ENCODE measurements at regions not wholly inside any gene's neighbourhood (a gene's known extent, or its start where the extent isn't known, plus 50 kb on each side); places are given as distances from the start of the nearest gene placed in this dataset.
A peak's percentile ranks its signal among the peaks of the same experiment; 100 is the strongest.
"Not testable (repeated sequence)": the region's sequence is repeated elsewhere in the genome, so short reads cannot be mapped to it uniquely, and the experiment has no call there.

DNA sequence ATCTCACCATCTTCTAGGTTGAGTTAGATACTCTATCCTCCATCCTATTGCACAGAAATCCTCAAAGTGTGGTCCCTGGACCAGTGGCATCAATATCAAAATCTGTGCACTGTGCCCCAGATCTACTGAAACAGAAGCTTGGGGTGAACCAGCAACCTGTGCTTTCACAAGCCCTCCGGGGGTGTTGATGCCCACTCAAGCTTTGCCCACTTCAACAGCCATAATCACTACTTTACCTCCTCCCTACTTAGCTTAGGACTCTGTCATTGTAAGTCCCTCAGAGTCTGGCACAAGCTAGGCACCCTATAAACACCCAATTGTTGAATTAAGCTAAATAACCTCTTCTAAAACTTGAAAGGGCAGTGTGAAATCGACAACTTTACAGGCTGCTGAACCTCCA lies 144.2 kb upstream of the SOD1 start:
- H3K27me3 ChIP-seq (ENCODE audit: insufficient read depth, low read depth, low read length) = no peaks in the 10 kb centered on the region
- no peaks in the 10 kb centered on the region for H3K79me2 ChIP-seq (replicated peaks; ENCODE audit: insufficient read depth, low read length)
- H3K9me2 ChIP-seq (ENCODE audit: insufficient read depth, low read length) = no peaks in the 10 kb centered on the region
- no peaks in the 10 kb centered on the region for H3F3A ChIP-seq (ENCODE audit: insufficient read depth, low read length, poor library complexity, severe bottlenecking)
- H3K9me3 ChIP-seq (ENCODE audit: low read length) = no peaks in the 10 kb centered on the region
- H4K20me1 ChIP-seq (ENCODE audit: insufficient read depth) = no peaks in the 10 kb centered on the region
- H3K36me3 ChIP-seq (ENCODE audit: insufficient read depth, low read length) = no peaks in the 10 kb centered on the region
- H3K27ac ChIP-seq (ENCODE audit: low read length) = no peak overlapping the region
- TF ChIP-seq RAD21 (conservative IDR thresholded peaks at IDR 0.05) (no peak), EP300 (conservative IDR thresholded peaks at IDR 0.05; ENCODE audit: poor library complexity, severe bottlenecking) (no peak), TAF1 (IDR thresholded peaks at IDR 0.05; ENCODE audit: low read depth) (no peak), POLR2AphosphoS5 (IDR thresholded peaks at IDR 0.05) (no peak), SMC3 (conservative IDR thresholded peaks at IDR 0.05; ENCODE audit: poor library complexity) (no peak), MXI1 (conservative IDR thresholded peaks at IDR 0.05; ENCODE audit: poor library complexity, severe bottlenecking) (no peak), CTCF (IDR thresholded peaks at IDR 0.05; ENCODE audit: poor library complexity, severe bottlenecking) (no peak), EZH2 (IDR thresholded peaks at IDR 0.05; ENCODE audit: borderline replicate concordance, insufficient read depth, low read length, poor library complexity, severe bottlenecking) (no peak), REST (IDR thresholded peaks at IDR 0.05; ENCODE audit: borderline replicate concordance) (no peak)
- no peak overlapping the region for H3K9ac ChIP-seq (ENCODE audit: low read length)
- no peak overlapping the region for H3K4me2 ChIP-seq (ENCODE audit: low read length)
- no peak overlapping the region for H3K4me3 ChIP-seq (ENCODE audit: low read length)
- no peak overlapping the region for H2AFZ ChIP-seq (ENCODE audit: low read depth, low read length)

- TF ChIP-seq SMC3 (conservative IDR thresholded peaks at IDR 0.05; ENCODE audit: poor library complexity) = peak; percentile 20
- TF ChIP-seq CTCF (IDR thresholded peaks at IDR 0.05; ENCODE audit: poor library complexity, severe bottlenecking) = peak; percentile 32
- no peak for TF ChIP-seq POLR2AphosphoS5 (IDR thresholded peaks at IDR 0.05)
- TF ChIP-seq TAF1 (IDR thresholded peaks at IDR 0.05; ENCODE audit: low read depth) = no peak
- TF ChIP-seq REST (IDR thresholded peaks at IDR 0.05; ENCODE audit: borderline replicate concordance) = no peak
- TF ChIP-seq EP300 (conservative IDR thresholded peaks at IDR 0.05; ENCODE audit: poor library complexity, severe bottlenecking) = no peak
- no peak for TF ChIP-seq EZH2 (IDR thresholded peaks at IDR 0.05; ENCODE audit: borderline replicate concordance, insufficient read depth, low read length, poor library complexity, severe bottlenecking)
- TF ChIP-seq RAD21 (conservative IDR thresholded peaks at IDR 0.05) = peak; percentile 21
- TF ChIP-seq MXI1 (conservative IDR thresholded peaks at IDR 0.05; ENCODE audit: poor library complexity, severe bottlenecking) = no peak
- Histone ChIP-seq H3K27ac (ENCODE audit: low read length) (no peak overlapping the region), H3K9me2 (ENCODE audit: insufficient read depth, low read length) (no peaks in the 10 kb centered on the region), H4K20me1 (ENCODE audit: insufficient read depth) (no peaks in the 10 kb centered on the region), H3K9ac (ENCODE audit: low read length) (no peak overlapping the region), H3K27me3 (ENCODE audit: insufficient read depth, low read depth, low read length) (no peaks in the 10 kb centered on the region), H2AFZ (ENCODE audit: low read depth, low read length) (no peak overlapping the region), H3K4me2 (ENCODE audit: low read length) (no peak overlapping the region), H3K4me3 (ENCODE audit: low read length) (no peak overlapping the region), H3K9me3 (ENCODE audit: low read length) (no peaks in the 10 kb centered on the region), H3K79me2 (replicated peaks; ENCODE audit: insufficient read depth, low read length) (no peaks in the 10 kb centered on the region), H3K36me3 (ENCODE audit: insufficient read depth, low read length) (no peaks in the 10 kb centered on the region), H3F3A (ENCODE audit: insufficient read depth, low read length, poor library complexity, severe bottlenecking) (no peaks in the 10 kb centered on the region)
These were observed 144.9 kb upstream of the SOD1 start for GRCh38 chr21:31514598-31514997.

DNA sequence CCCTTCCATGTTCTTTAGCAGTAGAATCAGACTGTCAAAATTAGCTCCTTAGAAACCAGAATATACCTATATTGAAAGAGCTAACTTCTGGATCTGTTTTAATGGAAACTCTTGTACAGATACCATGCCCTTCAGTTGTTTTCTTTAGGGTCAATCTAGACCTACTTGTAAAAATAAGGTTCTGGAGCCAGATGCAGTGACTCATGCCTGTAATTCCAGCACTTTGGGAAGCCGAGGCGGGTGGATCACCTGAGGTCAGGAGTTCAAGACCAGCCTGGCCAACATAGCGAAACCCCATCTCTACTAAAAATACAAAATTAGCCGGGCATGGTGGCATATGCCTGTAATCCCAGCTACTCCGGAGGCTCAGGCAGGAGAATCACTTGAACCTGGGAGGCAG lies 146.0 kb upstream of the SOD1 start:
- not testable (repeated sequence) for H3K9me2 ChIP-seq (ENCODE audit: insufficient read depth, low read length); H3K4me3 ChIP-seq (ENCODE audit: low read length); H3F3A ChIP-seq (ENCODE audit: insufficient read depth, low read length, poor library complexity, severe bottlenecking); H3K36me3 ChIP-seq (ENCODE audit: insufficient read depth, low read length); H4K20me1 ChIP-seq (ENCODE audit: insufficient read depth); H3K27me3 ChIP-seq (ENCODE audit: insufficient read depth, low read depth, low read length); H3K4me2 ChIP-seq (ENCODE audit: low read length); H2AFZ ChIP-seq (ENCODE audit: low read depth, low read length); H3K79me2 ChIP-seq (replicated peaks; ENCODE audit: insufficient read depth, low read length); H3K9ac ChIP-seq (ENCODE audit: low read length); H3K27ac ChIP-seq (ENCODE audit: low read length); H3K9me3 ChIP-seq (ENCODE audit: low read length)

Measured in neural cell (in vitro differentiated cells).